GM23338 (cell line): ENCODE measurements at regions not wholly inside any gene's neighbourhood (a gene's known extent, or its start where the extent isn't known, plus 50 kb on each side); places are given as distances from the start of the nearest gene placed in this dataset.

Experiments used
- ATAC-seq: fragments of 200-7000 bp; cut with Tn5 transposase; 3 replicates; pipeline ENCODE4 v1.9.1; 2020
- DNase-seq: peaks from one replicate; pipeline ENCODE4 v3.0.0-alpha.2; 2015; ENCODE audit warnings: low spot score
- H2AFZ ChIP-seq: fragments of 200-600 bp; sonication (generic); 2 replicates; pipeline ENCODE4 v1.8.0; 2016; ENCODE audit warnings: antibody characterized with exemption, mild to moderate bottlenecking, moderate library complexity
- H3F3A ChIP-seq: fragments of 200-600 bp; sonication (generic); replicated peaks from 2 replicates; pipeline ENCODE4 v1.8.0; 2017; ENCODE audit warnings: antibody characterized with exemption, mixed run types, low read depth
- H3K27ac ChIP-seq: fragments of 200-600 bp; sonication (generic); 2 replicates; pipeline ENCODE4 v1.6.1; 2016; ENCODE audit warnings: low read depth
- H3K27me3 ChIP-seq: fragments of 200-600 bp; sonication (generic); 2 replicates; pipeline ENCODE4 v1.8.0; 2016; ENCODE audit warnings: mild to moderate bottlenecking, mixed run types, moderate library complexity; ENCODE audit not compliant: insufficient read depth
- H3K36me3 ChIP-seq: fragments of 200-600 bp; sonication (generic); 2 replicates; pipeline ENCODE4 v1.8.0; 2016; ENCODE audit warnings: mild to moderate bottlenecking; ENCODE audit not compliant: insufficient read depth
- H3K4me1 ChIP-seq: fragments of 200-600 bp; sonication (generic); 2 replicates; pipeline ENCODE4 v1.8.0; 2016; ENCODE audit warnings: mild to moderate bottlenecking, moderate library complexity; ENCODE audit not compliant: insufficient read depth
- H3K4me2 ChIP-seq: fragments of 200-600 bp; sonication (generic); 2 replicates; pipeline ENCODE4 v1.7.1; 2017; ENCODE audit warnings: mixed run types
- H3K4me3 ChIP-seq: fragments of 200-600 bp; sonication (generic); 2 replicates; pipeline ENCODE4 v1.6.1; 2016; ENCODE audit warnings: mixed run types
- H3K79me2 ChIP-seq: fragments of 200-600 bp; sonication (generic); replicated peaks from 2 replicates; pipeline ENCODE4 v1.8.0; 2017; ENCODE audit warnings: mild to moderate bottlenecking; ENCODE audit not compliant: insufficient read depth
- H3K9me2 ChIP-seq: fragments of 200-600 bp; sonication (generic); 2 replicates; pipeline ENCODE4 v1.8.0; 2017; ENCODE audit not compliant: insufficient read depth
- H4K20me1 ChIP-seq: fragments of 200-600 bp; sonication (generic); replicated peaks from 2 replicates; pipeline ENCODE4 v1.8.0; 2017; ENCODE audit warnings: mild to moderate bottlenecking; ENCODE audit not compliant: insufficient read depth
- H3K27ac Mint-ChIP-seq: 2 replicates; pipeline ENCODE4 v1.8.0; 2020; ENCODE audit warnings: inconsistent platforms, mild to moderate bottlenecking, moderate library complexity, mixed read lengths
- H3K27me3 Mint-ChIP-seq: 3 replicates; pipeline ENCODE4 v1.8.0; 2022; ENCODE audit warnings: low read depth, mild to moderate bottlenecking, moderate library complexity, mixed read lengths, inconsistent platforms; ENCODE audit not compliant: insufficient read depth, poor library complexity
- H3K36me3 Mint-ChIP-seq: 3 replicates; pipeline ENCODE4 v1.8.0; 2021; ENCODE audit warnings: low read depth, mild to moderate bottlenecking, inconsistent platforms, moderate library complexity, mixed read lengths
- H3K4me1 Mint-ChIP-seq: 3 replicates; pipeline ENCODE4 v1.8.0; 2020; ENCODE audit warnings: mild to moderate bottlenecking, inconsistent platforms, mixed read lengths
- H3K4me3 Mint-ChIP-seq: 3 replicates; pipeline ENCODE4 v1.8.0; 2021; ENCODE audit warnings: moderate library complexity, mild to moderate bottlenecking, inconsistent platforms, mixed read lengths
- H3K9me3 Mint-ChIP-seq: 3 replicates; pipeline ENCODE4 v1.8.0; 2020; ENCODE audit warnings: moderate library complexity, mild to moderate bottlenecking, inconsistent platforms, mixed read lengths
- CREB1 ChIP-seq: fragments of 250-450 bp; sonication (Bioruptor Pico); IDR thresholded peaks from 2 replicates; pipeline ENCODE4 v1.5.0; 2020; ENCODE audit warnings: low read depth, mild to moderate bottlenecking, moderate library complexity
- CTCF ChIP-seq, 2 experiments: fragments of 200-600 bp in 1 of 2; sonication (generic) in 1 of 2; conservative IDR thresholded peaks; 2 replicates each; pipeline versions ENCODE4 v1.5.1 to v1.6.1; 2016 to 2017; ENCODE audit warnings: antibody characterized with exemption in 2 of 2, low read depth in 2 of 2, mild to moderate bottlenecking in 2 of 2, moderate library complexity in 1 of 2
- ETS1 ChIP-seq: IDR thresholded peaks from 2 replicates; pipeline ENCODE4 v1.6.1; 2016; ENCODE audit warnings: antibody characterized with exemption
- EZH2 ChIP-seq: fragments of 200-600 bp; sonication (generic); IDR thresholded peaks from one replicate; pipeline ENCODE4 v1.8.0; 2017; ENCODE audit warnings: antibody characterized with exemption, mild to moderate bottlenecking, low read depth; ENCODE audit not compliant: unreplicated experiment
- EZH2phosphoT487 ChIP-seq: fragments of 200-600 bp; sonication (generic); IDR thresholded peaks from one replicate; pipeline ENCODE4 v1.8.1; 2018; ENCODE audit warnings: antibody characterized with exemption; ENCODE audit not compliant: unreplicated experiment
- JUNB ChIP-seq: IDR thresholded peaks from one replicate; pipeline ENCODE4 v1.6.1; 2016; ENCODE audit warnings: antibody characterized with exemption; ENCODE audit not compliant: unreplicated experiment
- NANOG ChIP-seq: IDR thresholded peaks from 2 replicates; pipeline ENCODE4 v1.6.1; 2016; ENCODE audit warnings: antibody characterized with exemption, borderline replicate concordance
- POLR2AphosphoS5 ChIP-seq: IDR thresholded peaks from 2 replicates; pipeline ENCODE4 v1.6.1; 2016; ENCODE audit warnings: antibody characterized with exemption, low read depth
- STAT1 ChIP-seq: IDR thresholded peaks from one replicate; pipeline ENCODE4 v1.6.1; 2016; ENCODE audit warnings: antibody characterized with exemption; ENCODE audit not compliant: unreplicated experiment
- ZNF114 ChIP-seq: fragments of 250-450 bp; sonication (Bioruptor Pico); IDR thresholded peaks from 2 replicates; pipeline ENCODE4 v1.5.0; 2020; ENCODE audit warnings: mild to moderate bottlenecking, moderate library complexity
- ZNF331 ChIP-seq: fragments of 250-450 bp; sonication (Bioruptor Pico); IDR thresholded peaks from 2 replicates; pipeline ENCODE4 v1.5.0; 2020; ENCODE audit warnings: low read depth, mild to moderate bottlenecking, moderate library complexity
- ZNF462 ChIP-seq: fragments of 250-450 bp; sonication (Bioruptor Pico); IDR thresholded peaks from 2 replicates; pipeline ENCODE4 v1.5.0; 2020; ENCODE audit warnings: mild to moderate bottlenecking, moderate library complexity
- TF ChIP-seq, protein P1 (sequence below): IDR thresholded peaks from one replicate; pipeline ENCODE4 v1.6.1; 2018; ENCODE audit warnings: antibody characterized with exemption; ENCODE audit not compliant: unreplicated experiment

DNA sequence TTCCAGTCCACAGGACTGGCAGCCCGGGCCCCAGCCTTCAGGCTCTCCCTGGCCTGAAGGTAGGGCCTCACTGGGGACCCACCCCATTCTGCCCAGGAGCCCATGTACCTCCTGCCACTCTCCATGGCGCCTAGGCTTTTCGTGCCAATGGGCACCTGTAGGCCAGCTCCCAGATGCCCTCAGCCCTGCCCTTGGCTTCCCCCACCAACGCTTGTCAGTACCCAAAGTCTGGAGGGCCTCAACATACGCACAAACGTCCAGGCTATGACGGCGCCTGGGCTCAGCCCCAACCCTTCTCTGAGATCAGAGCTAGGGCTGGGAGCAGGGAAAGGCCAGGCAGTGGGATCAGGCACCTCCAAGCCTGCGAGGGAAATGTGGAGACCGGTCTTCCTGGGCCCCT is 816.9 kb upstream of the LUZP2 start:
- H3K79me2 ChIP-seq, result no peaks in the 10 kb centered on the region
- no peak for ATAC-seq
- TF ChIP-seq ETS1, result no peak
- TF ChIP-seq POLR2AphosphoS5, result no peak
- TF ChIP-seq NANOG, result no peak
- no peak for TF ChIP-seq EZH2
- no peak for TF ChIP-seq ZNF462 (CRISPR knock-in tag)
- no peak for TF ChIP-seq CREB1
- no peak for TF ChIP-seq ZNF331 (CRISPR knock-in tag)
- no peak for TF ChIP-seq STAT1
- TF ChIP-seq JUNB, result no peak
- no peak for TF ChIP-seq CTCF (conservative IDR thresholded peaks at IDR 0.05; ENCODE audit: low read depth in 2 of 2)
- TF ChIP-seq, protein P1, sequence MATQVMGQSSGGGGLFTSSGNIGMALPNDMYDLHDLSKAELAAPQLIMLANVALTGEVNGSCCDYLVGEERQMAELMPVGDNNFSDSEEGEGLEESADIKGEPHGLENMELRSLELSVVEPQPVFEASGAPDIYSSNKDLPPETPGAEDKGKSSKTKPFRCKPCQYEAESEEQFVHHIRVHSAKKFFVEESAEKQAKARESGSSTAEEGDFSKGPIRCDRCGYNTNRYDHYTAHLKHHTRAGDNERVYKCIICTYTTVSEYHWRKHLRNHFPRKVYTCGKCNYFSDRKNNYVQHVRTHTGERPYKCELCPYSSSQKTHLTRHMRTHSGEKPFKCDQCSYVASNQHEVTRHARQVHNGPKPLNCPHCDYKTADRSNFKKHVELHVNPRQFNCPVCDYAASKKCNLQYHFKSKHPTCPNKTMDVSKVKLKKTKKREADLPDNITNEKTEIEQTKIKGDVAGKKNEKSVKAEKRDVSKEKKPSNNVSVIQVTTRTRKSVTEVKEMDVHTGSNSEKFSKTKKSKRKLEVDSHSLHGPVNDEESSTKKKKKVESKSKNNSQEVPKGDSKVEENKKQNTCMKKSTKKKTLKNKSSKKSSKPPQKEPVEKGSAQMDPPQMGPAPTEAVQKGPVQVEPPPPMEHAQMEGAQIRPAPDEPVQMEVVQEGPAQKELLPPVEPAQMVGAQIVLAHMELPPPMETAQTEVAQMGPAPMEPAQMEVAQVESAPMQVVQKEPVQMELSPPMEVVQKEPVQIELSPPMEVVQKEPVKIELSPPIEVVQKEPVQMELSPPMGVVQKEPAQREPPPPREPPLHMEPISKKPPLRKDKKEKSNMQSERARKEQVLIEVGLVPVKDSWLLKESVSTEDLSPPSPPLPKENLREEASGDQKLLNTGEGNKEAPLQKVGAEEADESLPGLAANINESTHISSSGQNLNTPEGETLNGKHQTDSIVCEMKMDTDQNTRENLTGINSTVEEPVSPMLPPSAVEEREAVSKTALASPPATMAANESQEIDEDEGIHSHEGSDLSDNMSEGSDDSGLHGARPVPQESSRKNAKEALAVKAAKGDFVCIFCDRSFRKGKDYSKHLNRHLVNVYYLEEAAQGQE, result no peak
- no peak for TF ChIP-seq ZNF114 (CRISPR knock-in tag)
- TF ChIP-seq EZH2phosphoT487, result no peak
- no peak for DNase-seq
- no peak overlapping the region for H2AFZ ChIP-seq
- H4K20me1 ChIP-seq, result no peaks in the 10 kb centered on the region
- H3K4me1 ChIP-seq, result no peaks in the 10 kb centered on the region
- H3K9me3 Mint-ChIP-seq, result no peaks in the 10 kb centered on the region
- H3K4me3 ChIP-seq, result no peak overlapping the region
- H3K4me1 Mint-ChIP-seq, result peaks cover under 1% of the 10 kb centered on the region; the same call in 1 of the 3 replicates
- no peaks in the 10 kb centered on the region for H3K27me3 ChIP-seq
- H3K27ac ChIP-seq, result no peak overlapping the region
- no peak overlapping the region for H3K27ac Mint-ChIP-seq
- no peak overlapping the region for H3K4me2 ChIP-seq
- H3K27me3 Mint-ChIP-seq, result peaks cover 1% of the 10 kb centered on the region
- H3K4me3 Mint-ChIP-seq, result no peak overlapping the region
- 0 out of 2 replicates have a peak, but pooled peaks cover 4% of the 10 kb centered on the region for H3K9me2 ChIP-seq
- no peaks in the 10 kb centered on the region for H3K36me3 Mint-ChIP-seq
- H3K36me3 ChIP-seq, result no peaks in the 10 kb centered on the region
- H3F3A ChIP-seq, result no peaks in the 10 kb centered on the region
